IPS-20b (cell line): ENCODE measurements at regions not wholly inside any gene's neighbourhood (a gene's known extent, or its start where the extent isn't known, plus 50 kb on each side); places are given as distances from the start of the nearest gene placed in this dataset.
"Not testable (repeated sequence)": the region's sequence is repeated elsewhere in the genome, so short reads cannot be mapped to it uniquely, and the experiment has no call there.

Experiments used
- H3K27ac ChIP-seq: one replicate; pipeline ENCODE4 v1.5.1; 2013; ENCODE audit warnings: low read length
- H3K27me3 ChIP-seq: 2 replicates; pipeline ENCODE4 v1.6.1; 2013; ENCODE audit warnings: mild to moderate bottlenecking, low read length, inconsistent platforms; ENCODE audit not compliant: insufficient read depth
- H3K36me3 ChIP-seq: 2 replicates; pipeline ENCODE4 v1.6.1; 2013; ENCODE audit warnings: low read depth, mild to moderate bottlenecking, inconsistent platforms, low read length, moderate library complexity; ENCODE audit not compliant: insufficient read depth
- H3K4me1 ChIP-seq: 2 replicates; pipeline ENCODE4 v1.6.1; 2013; ENCODE audit warnings: mild to moderate bottlenecking, control low read depth, inconsistent platforms, low read length, moderate library complexity; ENCODE audit not compliant: insufficient read depth
- H3K4me3 ChIP-seq: 2 replicates; pipeline ENCODE4 v1.5.1; 2013; ENCODE audit warnings: mild to moderate bottlenecking, low read length, inconsistent platforms
- H3K9ac ChIP-seq: 2 replicates; pipeline ENCODE4 v1.6.1; 2013; ENCODE audit warnings: low read depth, mild to moderate bottlenecking, inconsistent platforms, low read length, moderate library complexity
- H3K9me3 ChIP-seq: 2 replicates; pipeline ENCODE4 v1.6.1; 2013; ENCODE audit warnings: mild to moderate bottlenecking, low read depth, low read length, inconsistent platforms; ENCODE audit not compliant: insufficient read depth

- no peak overlapping the region for H3K4me3 ChIP-seq
- no peak overlapping the region for H3K9ac ChIP-seq
- H3K27ac ChIP-seq, result no peak overlapping the region
- no peaks in the 10 kb centered on the region for H3K27me3 ChIP-seq
- H3K36me3 ChIP-seq, result no peaks in the 10 kb centered on the region
- H3K9me3 ChIP-seq, result no peaks in the 10 kb centered on the region
- peaks cover 9% of the 10 kb centered on the region; the same call in 1 of the 2 replicates for H3K4me1 ChIP-seq
Measured at GRCh38 chr2:63697160-63697559, 108.4 kb downstream of the MDH1 start.

GRCh38 chr2:63698786-63699548 lies 110.2 kb downstream of the MDH1 start:
- H3K27ac ChIP-seq, result no peak overlapping the region
- no peaks in the 10 kb centered on the region for H3K27me3 ChIP-seq
- peak overlapping the region; percentile 22; the same call in 1 of the 2 replicates for H3K9ac ChIP-seq
- no peaks in the 10 kb centered on the region for H3K36me3 ChIP-seq
- peaks cover 5% of the 10 kb centered on the region; the same call in 1 of the 2 replicates for H3K4me1 ChIP-seq
- H3K9me3 ChIP-seq, result no peaks in the 10 kb centered on the region
- H3K4me3 ChIP-seq, result no peak overlapping the region

- no peak overlapping the region for H3K27ac ChIP-seq
- H3K27me3 ChIP-seq, result no peaks in the 10 kb centered on the region
- no peaks in the 10 kb centered on the region for H3K36me3 ChIP-seq
- H3K4me3 ChIP-seq, result no peak overlapping the region
- no peak overlapping the region for H3K9ac ChIP-seq
- peaks cover 5% of the 10 kb centered on the region; the same call in 1 of the 2 replicates for H3K4me1 ChIP-seq
- H3K9me3 ChIP-seq, result no peaks in the 10 kb centered on the region
Measured at GRCh38 chr2:63699549-63699839, 110.7 kb downstream of the MDH1 start.

- no peaks in the 10 kb centered on the region for H3K36me3 ChIP-seq
- H3K4me1 ChIP-seq, result peaks cover 5% of the 10 kb centered on the region; the same call in 1 of the 2 replicates
- no peaks in the 10 kb centered on the region for H3K27me3 ChIP-seq
- no peak overlapping the region for H3K4me3 ChIP-seq
- H3K27ac ChIP-seq, result no peak overlapping the region
- no peak overlapping the region for H3K9ac ChIP-seq
- H3K9me3 ChIP-seq, result no peaks in the 10 kb centered on the region
Measured at GRCh38 chr2:63700271-63700670, 111.5 kb downstream of the MDH1 start.

- Histone ChIP-seq H3K27me3 (no peaks in the 10 kb centered on the region), H3K4me1 (peaks cover 5% of the 10 kb centered on the region; the same call in 1 of the 2 replicates), H3K4me3 (no peak overlapping the region), H3K9me3 (no peaks in the 10 kb centered on the region), H3K27ac (no peak overlapping the region), H3K36me3 (no peaks in the 10 kb centered on the region), H3K9ac (no peak overlapping the region)
Measured at GRCh38 chr2:63701406-63701805, 112.6 kb downstream of the MDH1 start.

GRCh38 chr2:63706084-63706483 lies 117.3 kb downstream of the MDH1 start:
- H3K4me3 ChIP-seq, H3K27ac ChIP-seq, H3K9ac ChIP-seq, H3K36me3 ChIP-seq, H3K4me1 ChIP-seq, H3K27me3 ChIP-seq: not testable (repeated sequence)
- H3K9me3 ChIP-seq, result peaks cover 16% of the 10 kb centered on the region

- Histone ChIP-seq H3K4me3 (no peak overlapping the region), H3K4me1 (no peaks in the 10 kb centered on the region), H3K9me3 (peaks cover 16% of the 10 kb centered on the region), H3K27me3 (no peaks in the 10 kb centered on the region), H3K9ac (no peak overlapping the region), H3K36me3 (no peaks in the 10 kb centered on the region), H3K27ac (no peak overlapping the region)
Measured at GRCh38 chr2:63710732-63711131, 122.0 kb downstream of the MDH1 start.

GRCh38 chr2:63712748-63713147 lies 124.0 kb downstream of the MDH1 start:
- Histone ChIP-seq H3K4me1 (no peaks in the 10 kb centered on the region), H3K27me3 (no peaks in the 10 kb centered on the region), H3K27ac (no peak overlapping the region), H3K9ac (no peak overlapping the region), H3K36me3 (no peaks in the 10 kb centered on the region), H3K4me3 (no peak overlapping the region), H3K9me3 (peaks cover 15% of the 10 kb centered on the region)

GRCh38 chr2:63716146-63716545 lies 125.5 kb upstream of the UGP2 start:
- H3K27me3 ChIP-seq, result no peaks in the 10 kb centered on the region
- no peaks in the 10 kb centered on the region for H3K4me1 ChIP-seq
- no peaks in the 10 kb centered on the region for H3K36me3 ChIP-seq
- no peak overlapping the region for H3K27ac ChIP-seq
- H3K9ac ChIP-seq, result no peak overlapping the region
- no peak overlapping the region for H3K4me3 ChIP-seq
- H3K9me3 ChIP-seq, result no peaks in the 10 kb centered on the region

- no peaks in the 10 kb centered on the region for H3K4me1 ChIP-seq
- no peaks in the 10 kb centered on the region for H3K27me3 ChIP-seq
Measured at GRCh38 chr2:63719052-63719451, 122.6 kb upstream of the UGP2 start.

GRCh38 chr2:63721082-63721424 lies 120.6 kb upstream of the UGP2 start:
- H3K4me3 ChIP-seq, result no peak overlapping the region
- no peaks in the 10 kb centered on the region for H3K4me1 ChIP-seq
- no peaks in the 10 kb centered on the region for H3K36me3 ChIP-seq
- no peaks in the 10 kb centered on the region for H3K27me3 ChIP-seq
- no peaks in the 10 kb centered on the region for H3K9me3 ChIP-seq
- H3K27ac ChIP-seq, result no peak overlapping the region
- H3K9ac ChIP-seq, result no peak overlapping the region

More at GRCh38 chr2:63719052-63719451, 122.6 kb upstream of the UGP2 start:
- Histone ChIP-seq H3K9ac (no peak overlapping the region), H3K9me3 (no peaks in the 10 kb centered on the region), H3K4me3 (no peak overlapping the region), H3K27ac (no peak overlapping the region), H3K36me3 (no peaks in the 10 kb centered on the region)

GRCh38 chr2:63722284-63722683 lies 119.4 kb upstream of the UGP2 start:
- not testable (repeated sequence) for H3K27ac ChIP-seq, H3K9ac ChIP-seq, H3K36me3 ChIP-seq, H3K4me3 ChIP-seq, H3K9me3 ChIP-seq, H3K27me3 ChIP-seq, H3K4me1 ChIP-seq
